GM18498 (cell line): ENCODE measurements at regions not wholly inside any gene's neighbourhood (a gene's known extent, or its start where the extent isn't known, plus 50 kb on each side); places are given as distances from the start of the nearest gene placed in this dataset.

Source experiments
- ATAC-seq: cut with Tn5 transposase; IDR thresholded peaks from one replicate; pipeline ENCODE4 v1.9.1; 2021; ENCODE audit warnings: mild to moderate bottlenecking, moderate library complexity; ENCODE audit not compliant: unreplicated experiment

GRCh38 chr5:91443761-91444467, 60.8 kb upstream of the ARRDC3 start:
- no peak for ATAC-seq

GRCh38 chr5:91443023-91443422, 59.9 kb upstream of the ARRDC3 start:
- ATAC-seq = no peak

GRCh38 chr5:91441082-91441481, 58.0 kb upstream of the ARRDC3 start:
- no peak for ATAC-seq

GRCh38 chr5:91438871-91439270, 55.8 kb upstream of the ARRDC3 start:
- no peak for ATAC-seq

- no peak for ATAC-seq
Measured at GRCh38 chr5:91436241-91436640, 53.1 kb upstream of the ARRDC3 start.

GRCh38 chr5:91434348-91434747, 51.2 kb upstream of the ARRDC3 start:
- peak; percentile 75 for ATAC-seq

GRCh38 chr5:91433861-91434260, 50.7 kb upstream of the ARRDC3 start:
- peak; percentile 10 for ATAC-seq
